ENCODE measurements at regions not wholly inside any gene's neighbourhood (a gene's known extent, or its start where the extent isn't known, plus 50 kb on each side); places are given as distances from the start of the nearest gene placed in this dataset.

DNA sequence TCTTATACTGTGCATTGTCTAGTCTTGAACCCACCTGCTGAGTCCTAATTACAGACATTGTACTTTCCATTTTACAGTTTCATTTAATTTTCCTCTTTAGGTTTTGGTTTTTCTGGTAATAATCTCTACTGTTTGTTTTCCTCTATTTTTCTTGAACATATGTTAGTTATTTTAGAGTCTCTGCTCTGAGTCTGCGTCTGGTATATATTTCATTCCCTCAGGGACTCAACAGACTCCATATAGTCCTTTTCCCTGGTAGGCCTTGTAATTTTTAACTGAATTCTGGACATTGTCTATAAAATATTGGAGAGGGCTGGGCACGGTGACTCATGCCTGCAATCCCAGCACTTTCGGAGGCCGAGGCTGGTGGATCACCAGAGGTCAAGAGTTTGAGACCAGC, 121.8 kb upstream of the STOX2 start (continued):
- TF ChIP-seq, protein P1, sequence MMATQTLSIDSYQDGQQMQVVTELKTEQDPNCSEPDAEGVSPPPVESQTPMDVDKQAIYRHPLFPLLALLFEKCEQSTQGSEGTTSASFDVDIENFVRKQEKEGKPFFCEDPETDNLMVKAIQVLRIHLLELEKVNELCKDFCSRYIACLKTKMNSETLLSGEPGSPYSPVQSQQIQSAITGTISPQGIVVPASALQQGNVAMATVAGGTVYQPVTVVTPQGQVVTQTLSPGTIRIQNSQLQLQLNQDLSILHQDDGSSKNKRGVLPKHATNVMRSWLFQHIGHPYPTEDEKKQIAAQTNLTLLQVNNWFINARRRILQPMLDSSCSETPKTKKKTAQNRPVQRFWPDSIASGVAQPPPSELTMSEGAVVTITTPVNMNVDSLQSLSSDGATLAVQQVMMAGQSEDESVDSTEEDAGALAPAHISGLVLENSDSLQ (IDR thresholded peaks at IDR 0.05): no peak
- TF ChIP-seq TCF7 (IDR thresholded peaks at IDR 0.05; ENCODE audit: borderline replicate concordance) (no peak), ETV5 (CRISPR knock-in tag; IDR thresholded peaks at IDR 0.05; ENCODE audit: low read depth) (no peak), CAMTA2 (CRISPR knock-in tag; conservative IDR thresholded peaks at IDR 0.05) (no peak), BCL6 (CRISPR knock-in tag; IDR thresholded peaks at IDR 0.05) (no peak), LARP7 (IDR thresholded peaks at IDR 0.05) (no peak), U2AF1 (optimal IDR thresholded peaks at IDR 0.05; ENCODE audit: low read depth, low read length) (no peak)
- TF ChIP-seq, protein P2, sequence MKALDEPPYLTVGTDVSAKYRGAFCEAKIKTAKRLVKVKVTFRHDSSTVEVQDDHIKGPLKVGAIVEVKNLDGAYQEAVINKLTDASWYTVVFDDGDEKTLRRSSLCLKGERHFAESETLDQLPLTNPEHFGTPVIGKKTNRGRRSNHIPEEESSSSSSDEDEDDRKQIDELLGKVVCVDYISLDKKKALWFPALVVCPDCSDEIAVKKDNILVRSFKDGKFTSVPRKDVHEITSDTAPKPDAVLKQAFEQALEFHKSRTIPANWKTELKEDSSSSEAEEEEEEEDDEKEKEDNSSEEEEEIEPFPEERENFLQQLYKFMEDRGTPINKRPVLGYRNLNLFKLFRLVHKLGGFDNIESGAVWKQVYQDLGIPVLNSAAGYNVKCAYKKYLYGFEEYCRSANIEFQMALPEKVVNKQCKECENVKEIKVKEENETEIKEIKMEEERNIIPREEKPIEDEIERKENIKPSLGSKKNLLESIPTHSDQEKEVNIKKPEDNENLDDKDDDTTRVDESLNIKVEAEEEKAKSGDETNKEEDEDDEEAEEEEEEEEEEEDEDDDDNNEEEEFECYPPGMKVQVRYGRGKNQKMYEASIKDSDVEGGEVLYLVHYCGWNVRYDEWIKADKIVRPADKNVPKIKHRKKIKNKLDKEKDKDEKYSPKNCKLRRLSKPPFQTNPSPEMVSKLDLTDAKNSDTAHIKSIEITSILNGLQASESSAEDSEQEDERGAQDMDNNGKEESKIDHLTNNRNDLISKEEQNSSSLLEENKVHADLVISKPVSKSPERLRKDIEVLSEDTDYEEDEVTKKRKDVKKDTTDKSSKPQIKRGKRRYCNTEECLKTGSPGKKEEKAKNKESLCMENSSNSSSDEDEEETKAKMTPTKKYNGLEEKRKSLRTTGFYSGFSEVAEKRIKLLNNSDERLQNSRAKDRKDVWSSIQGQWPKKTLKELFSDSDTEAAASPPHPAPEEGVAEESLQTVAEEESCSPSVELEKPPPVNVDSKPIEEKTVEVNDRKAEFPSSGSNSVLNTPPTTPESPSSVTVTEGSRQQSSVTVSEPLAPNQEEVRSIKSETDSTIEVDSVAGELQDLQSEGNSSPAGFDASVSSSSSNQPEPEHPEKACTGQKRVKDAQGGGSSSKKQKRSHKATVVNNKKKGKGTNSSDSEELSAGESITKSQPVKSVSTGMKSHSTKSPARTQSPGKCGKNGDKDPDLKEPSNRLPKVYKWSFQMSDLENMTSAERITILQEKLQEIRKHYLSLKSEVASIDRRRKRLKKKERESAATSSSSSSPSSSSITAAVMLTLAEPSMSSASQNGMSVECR (CRISPR knock-in tag; IDR thresholded peaks at IDR 0.05): no peak
